ENCODE measurements at regions not wholly inside any gene's neighbourhood (a gene's known extent, or its start where the extent isn't known, plus 50 kb on each side); places are given as distances from the start of the nearest gene placed in this dataset.

- no peak for DNase-seq
- Mint-ChIP-seq H3K4me3 (no peak overlapping the region), H3K27ac (no peak overlapping the region), H3K4me1 (no peaks in the 10 kb centered on the region), H3K27me3 (no peaks in the 10 kb centered on the region), H3K36me3 (no peaks in the 10 kb centered on the region), H3K9me3 (peaks cover 0 to 15% (median 7%) of the 10 kb centered on the region in 7 donors)
- Histone ChIP-seq H3K9me3 (ENCODE audit: control insufficient read depth in 2 of 2, low read length in 2 of 2) (no peaks in the 10 kb centered on the region), H3K4me1 (ENCODE audit: control insufficient read depth, insufficient read depth, low read length, poor library complexity, severe bottlenecking) (no peaks in the 10 kb centered on the region), H3K4me3 (ENCODE audit: low read depth, low read length) (no peak overlapping the region), H3K27me3 (ENCODE audit: control insufficient read depth, insufficient read depth, low read length) (no peaks in the 10 kb centered on the region), H3K27ac (ENCODE audit: insufficient read depth, low read length, poor library complexity, severe bottlenecking) (no peak overlapping the region), H3K36me3 (ENCODE audit: control insufficient read depth, insufficient read depth, low read length) (no peaks in the 10 kb centered on the region)
- ATAC-seq (ENCODE audit: low read depth in 2 of 2), result no peak
Measured at GRCh38 chr4:130322439-130322838, 1226.5 kb downstream of the C4orf33 start.

DNA sequence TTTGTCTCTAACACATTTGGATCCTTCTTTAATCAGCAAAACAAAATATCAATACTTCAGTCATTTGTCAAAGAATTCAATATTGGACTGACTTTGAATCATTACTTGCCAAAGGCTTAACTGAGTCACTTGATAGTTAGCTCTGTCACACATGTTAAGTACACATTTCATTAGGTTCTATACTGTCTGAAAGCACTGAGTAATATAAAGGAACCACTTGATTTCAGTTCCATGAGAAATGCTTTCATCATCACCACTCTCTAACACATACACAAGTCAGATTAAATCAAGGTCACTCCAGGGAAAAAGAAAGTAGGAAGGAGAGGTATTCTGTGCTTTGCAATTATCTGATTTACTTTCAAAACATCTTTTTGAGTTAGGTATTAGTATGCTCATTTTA lies 1233.1 kb downstream of the C4orf33 start:
- no peaks in the 10 kb centered on the region for H3K4me1 Mint-ChIP-seq
- H3K9me3 ChIP-seq (ENCODE audit: control insufficient read depth in 2 of 2, low read length in 2 of 2), result no peaks in the 10 kb centered on the region
- H3K27ac ChIP-seq (ENCODE audit: insufficient read depth, low read length, poor library complexity, severe bottlenecking), result no peak overlapping the region
- H3K4me3 Mint-ChIP-seq, result no peak overlapping the region
- H3K4me1 ChIP-seq (ENCODE audit: control insufficient read depth, insufficient read depth, low read length, poor library complexity, severe bottlenecking), result no peaks in the 10 kb centered on the region
- no peak overlapping the region for H3K27ac Mint-ChIP-seq
- H3K27me3 Mint-ChIP-seq, result no peaks in the 10 kb centered on the region
- DNase-seq (no peak), ATAC-seq (ENCODE audit: low read depth in 2 of 2) (no peak)
- H3K27me3 ChIP-seq (ENCODE audit: control insufficient read depth, insufficient read depth, low read length), result no peaks in the 10 kb centered on the region
- no peaks in the 10 kb centered on the region for H3K36me3 Mint-ChIP-seq
- H3K9me3 Mint-ChIP-seq, result peaks cover 0 to 4% (median 0%) of the 10 kb centered on the region in 7 donors
- no peaks in the 10 kb centered on the region for H3K36me3 ChIP-seq (ENCODE audit: control insufficient read depth, insufficient read depth, low read length)
- H3K4me3 ChIP-seq (ENCODE audit: low read depth, low read length), result no peak overlapping the region

- Mint-ChIP-seq H3K9me3 (peaks cover 0 to 3% (median 2%) of the 10 kb centered on the region in 7 donors), H3K27ac (no peak overlapping the region), H3K4me1 (no peaks in the 10 kb centered on the region), H3K4me3 (no peak overlapping the region), H3K27me3 (no peaks in the 10 kb centered on the region), H3K36me3 (no peaks in the 10 kb centered on the region)
- H3K4me3 ChIP-seq (ENCODE audit: low read depth, low read length), result no peak overlapping the region
- H3K36me3 ChIP-seq (ENCODE audit: control insufficient read depth, insufficient read depth, low read length), result no peaks in the 10 kb centered on the region
- H3K27me3 ChIP-seq (ENCODE audit: control insufficient read depth, insufficient read depth, low read length), result no peaks in the 10 kb centered on the region
- H3K9me3 ChIP-seq (ENCODE audit: control insufficient read depth in 2 of 2, low read length in 2 of 2), result no peaks in the 10 kb centered on the region
- H3K27ac ChIP-seq (ENCODE audit: insufficient read depth, low read length, poor library complexity, severe bottlenecking), result no peak overlapping the region
- no peak for DNase-seq
- no peak for ATAC-seq (ENCODE audit: low read depth in 2 of 2)
- H3K4me1 ChIP-seq (ENCODE audit: control insufficient read depth, insufficient read depth, low read length, poor library complexity, severe bottlenecking), result no peaks in the 10 kb centered on the region
Measured at GRCh38 chr4:130333241-130333759, 1237.3 kb downstream of the C4orf33 start.

DNA sequence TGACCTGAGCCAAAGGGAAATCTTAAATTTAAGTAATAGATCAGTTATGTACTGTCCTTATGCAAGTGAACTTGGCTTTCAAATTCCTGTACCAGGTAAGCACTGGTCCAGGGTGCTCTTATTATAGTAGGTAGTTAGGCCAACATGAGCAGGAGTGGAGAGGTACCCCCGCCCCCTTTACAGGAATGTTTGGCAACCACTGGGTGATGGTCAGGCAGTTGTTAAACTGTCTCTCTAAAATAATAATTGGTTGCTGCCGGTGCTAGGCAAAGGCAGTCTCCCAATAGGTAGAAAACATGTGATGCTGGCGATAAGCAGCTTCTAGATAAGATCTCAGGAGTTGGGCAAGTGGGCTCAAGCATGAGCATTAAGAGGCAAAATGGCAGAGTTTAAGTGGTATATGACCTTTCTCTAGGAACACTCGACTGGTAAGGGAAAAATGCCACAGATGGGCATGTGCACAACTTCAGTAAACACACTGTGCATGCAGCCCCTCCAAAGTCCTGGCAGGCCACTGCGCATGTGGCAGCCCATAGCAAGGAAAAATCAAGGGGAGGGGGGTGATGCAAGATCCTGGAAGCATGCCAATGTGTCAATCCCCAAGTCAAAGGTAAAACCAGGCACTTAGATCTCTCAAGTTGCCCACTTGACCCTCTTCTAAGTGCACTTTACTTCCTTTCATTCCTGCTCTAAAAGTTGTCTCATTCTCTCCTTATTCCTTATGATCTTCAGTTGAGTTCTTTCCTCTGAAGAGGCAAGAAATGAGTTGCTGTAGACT lies 1239.7 kb downstream of the C4orf33 start:
- Mint-ChIP-seq H3K4me3 (peak overlapping the region in 1 of 4 donors; percentile 66), H3K4me1 (no peaks in the 10 kb centered on the region), H3K9me3 (peaks cover 0 to 5% (median 2%) of the 10 kb centered on the region in 7 donors), H3K27ac (no peak overlapping the region), H3K27me3 (no peaks in the 10 kb centered on the region), H3K36me3 (no peaks in the 10 kb centered on the region)
- ATAC-seq (ENCODE audit: low read depth in 2 of 2), result no peak
- Histone ChIP-seq H3K27me3 (ENCODE audit: control insufficient read depth, insufficient read depth, low read length) (no peaks in the 10 kb centered on the region), H3K9me3 (ENCODE audit: control insufficient read depth in 2 of 2, low read length in 2 of 2) (no peaks in the 10 kb centered on the region), H3K4me3 (ENCODE audit: low read depth, low read length) (no peak overlapping the region), H3K36me3 (ENCODE audit: control insufficient read depth, insufficient read depth, low read length) (no peaks in the 10 kb centered on the region), H3K27ac (ENCODE audit: insufficient read depth, low read length, poor library complexity, severe bottlenecking) (no peak overlapping the region), H3K4me1 (ENCODE audit: control insufficient read depth, insufficient read depth, low read length, poor library complexity, severe bottlenecking) (no peaks in the 10 kb centered on the region)
- no peak for DNase-seq

DNA sequence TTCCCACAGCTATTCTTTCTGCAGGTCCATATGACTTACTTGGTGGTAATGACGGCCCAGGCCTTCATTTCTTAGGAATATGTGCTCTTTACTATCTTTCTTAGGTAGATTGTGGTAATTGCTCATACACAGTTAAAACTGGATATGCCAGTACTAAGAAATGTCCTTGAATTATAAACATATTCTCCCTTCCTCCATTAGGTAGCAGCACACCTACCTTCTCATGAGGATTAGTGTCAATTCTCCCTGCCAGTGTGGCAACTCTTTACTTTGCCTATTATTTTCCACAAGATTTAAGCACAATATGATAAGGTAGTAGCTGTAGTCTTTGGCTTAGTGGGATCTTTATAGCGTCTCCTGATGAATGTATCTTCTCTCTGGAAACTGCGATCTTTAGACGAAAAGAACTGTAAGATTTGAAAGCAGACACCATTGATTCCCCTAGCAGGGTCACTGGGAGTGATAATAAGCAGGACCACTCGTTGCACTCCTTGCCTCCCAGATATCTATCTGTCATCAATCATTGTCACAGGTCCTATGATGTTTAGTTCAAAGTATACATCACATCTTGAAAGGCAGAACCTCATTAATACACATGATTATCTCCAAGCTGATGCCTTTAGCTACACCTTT lies 1240.7 kb downstream of the C4orf33 start:
- Mint-ChIP-seq H3K27me3 (no peaks in the 10 kb centered on the region), H3K4me1 (no peaks in the 10 kb centered on the region), H3K9me3 (peaks cover 0 to 5% (median 2%) of the 10 kb centered on the region in 7 donors), H3K27ac (no peak overlapping the region), H3K36me3 (no peaks in the 10 kb centered on the region), H3K4me3 (peak overlapping the region in 1 of 4 donors; percentile 43)
- H3K4me1 ChIP-seq (ENCODE audit: control insufficient read depth, insufficient read depth, low read length, poor library complexity, severe bottlenecking), result no peaks in the 10 kb centered on the region
- no peaks in the 10 kb centered on the region for H3K36me3 ChIP-seq (ENCODE audit: control insufficient read depth, insufficient read depth, low read length)
- DNase-seq, result peak in 1 of 3 donors; percentile 6
- H3K27ac ChIP-seq (ENCODE audit: insufficient read depth, low read length, poor library complexity, severe bottlenecking), result no peak overlapping the region
- H3K9me3 ChIP-seq (ENCODE audit: control insufficient read depth in 2 of 2, low read length in 2 of 2), result no peaks in the 10 kb centered on the region
- ATAC-seq (ENCODE audit: low read depth in 2 of 2), result no peak
- no peak overlapping the region for H3K4me3 ChIP-seq (ENCODE audit: low read depth, low read length)
- no peaks in the 10 kb centered on the region for H3K27me3 ChIP-seq (ENCODE audit: control insufficient read depth, insufficient read depth, low read length)

- no peaks in the 10 kb centered on the region for H3K27me3 Mint-ChIP-seq
- no peak for DNase-seq
- Histone ChIP-seq H3K4me1 (ENCODE audit: control insufficient read depth, insufficient read depth, low read length, poor library complexity, severe bottlenecking) (no peaks in the 10 kb centered on the region), H3K36me3 (ENCODE audit: control insufficient read depth, insufficient read depth, low read length) (no peaks in the 10 kb centered on the region), H3K27me3 (ENCODE audit: control insufficient read depth, insufficient read depth, low read length) (no peaks in the 10 kb centered on the region), H3K27ac (ENCODE audit: insufficient read depth, low read length, poor library complexity, severe bottlenecking) (no peak overlapping the region), H3K9me3 (ENCODE audit: control insufficient read depth in 2 of 2, low read length in 2 of 2) (no peaks in the 10 kb centered on the region), H3K4me3 (ENCODE audit: low read depth, low read length) (no peak overlapping the region)
- no peak for ATAC-seq (ENCODE audit: low read depth in 2 of 2)
- no peak overlapping the region for H3K4me3 Mint-ChIP-seq
- peaks cover 0 to 2% (median 2%) of the 10 kb centered on the region in 7 donors for H3K9me3 Mint-ChIP-seq
- H3K36me3 Mint-ChIP-seq, result no peaks in the 10 kb centered on the region
- H3K4me1 Mint-ChIP-seq, result no peaks in the 10 kb centered on the region
- H3K27ac Mint-ChIP-seq, result no peak overlapping the region
Measured at GRCh38 chr4:130338851-130339250, 1242.9 kb downstream of the C4orf33 start.

DNA sequence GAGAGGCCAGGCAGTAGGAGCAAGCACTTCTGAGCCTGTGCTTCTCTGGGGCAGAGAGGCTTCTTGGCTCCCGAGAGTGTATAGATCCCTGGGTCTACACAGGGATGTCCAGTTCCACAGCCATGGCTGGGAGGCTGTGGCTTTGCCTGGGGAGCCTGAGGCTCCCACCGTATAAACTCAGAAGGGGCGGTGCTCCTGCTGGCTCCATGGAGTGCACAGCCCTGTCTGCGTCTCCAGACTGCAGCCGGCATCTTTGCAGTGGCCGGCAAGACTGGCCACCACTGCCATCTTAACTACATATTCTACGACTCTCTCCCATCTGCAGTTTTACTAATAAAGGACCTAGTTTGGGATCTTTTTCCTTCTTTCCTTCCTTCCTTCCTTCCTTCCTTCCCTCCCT lies 1253.8 kb downstream of the C4orf33 start:
- H3K36me3 Mint-ChIP-seq, result no peaks in the 10 kb centered on the region
- H3K27me3 Mint-ChIP-seq, result no peaks in the 10 kb centered on the region
- ATAC-seq (ENCODE audit: low read depth in 2 of 2), result no peak
- H3K27ac Mint-ChIP-seq, result no peak overlapping the region
- Histone ChIP-seq H3K36me3 (ENCODE audit: control insufficient read depth, insufficient read depth, low read length) (no peaks in the 10 kb centered on the region), H3K27ac (ENCODE audit: insufficient read depth, low read length, poor library complexity, severe bottlenecking) (no peak overlapping the region), H3K9me3 (ENCODE audit: control insufficient read depth in 2 of 2, low read length in 2 of 2) (peaks cover 0 to 2% of the 10 kb centered on the region in 2 experiments), H3K4me1 (ENCODE audit: control insufficient read depth, insufficient read depth, low read length, poor library complexity, severe bottlenecking) (no peaks in the 10 kb centered on the region), H3K27me3 (ENCODE audit: control insufficient read depth, insufficient read depth, low read length) (no peaks in the 10 kb centered on the region), H3K4me3 (ENCODE audit: low read depth, low read length) (no peak overlapping the region)
- no peak overlapping the region for H3K4me3 Mint-ChIP-seq
- H3K9me3 Mint-ChIP-seq, result peaks cover 0 to 11% (median 4%) of the 10 kb centered on the region in 7 donors
- no peaks in the 10 kb centered on the region for H3K4me1 Mint-ChIP-seq
- DNase-seq, result no peak

Data from CD4-positive, CD25-positive, alpha-beta regulatory T cell (primary cell).